ENCODE measurements at regions not wholly inside any gene's neighbourhood (a gene's known extent, or its start where the extent isn't known, plus 50 kb on each side); places are given as distances from the start of the nearest gene placed in this dataset.

DNA sequence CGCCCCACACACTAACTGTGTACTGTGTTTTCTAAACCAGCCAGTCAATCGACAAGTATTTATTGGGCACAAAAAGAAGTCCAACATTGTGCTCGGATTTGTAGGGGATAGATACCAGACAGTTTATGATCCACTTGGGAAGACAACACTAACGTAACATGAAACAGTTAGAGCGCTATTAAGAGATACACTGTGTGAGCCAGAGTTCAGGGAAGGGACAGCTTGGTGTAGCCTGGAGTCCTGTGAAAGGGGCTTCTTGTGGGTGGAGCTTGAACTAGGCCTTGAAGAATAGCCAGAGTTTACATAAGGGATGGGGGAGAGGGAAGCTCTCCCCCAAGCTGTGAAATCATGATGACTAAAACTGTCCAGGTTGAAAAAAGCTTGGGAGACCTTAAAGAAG is 176.4 kb upstream of the TCF4 start:
- no peak for DNase-seq (ENCODE audit: low read depth, low spot score)
- H3K36me3 ChIP-seq (ENCODE audit: control insufficient read depth, insufficient read depth, low read length), result no peaks in the 10 kb centered on the region
- intact Hi-C loops (cut with micrococcal nuclease; ENCODE audit: unreplicated experiment) (no loop called here), in situ Hi-C loops (cut with HindIII; ENCODE audit: low pct_unique_long_range_greater_than_20kb, low sequenced_read_pairs) (no loop called here)
- ATAC-seq, result no peak
- H3K27me3 ChIP-seq (ENCODE audit: control insufficient read depth, insufficient read depth, low read length), result no peaks in the 10 kb centered on the region
- no peak overlapping the region for H3K27ac ChIP-seq (ENCODE audit: low read length)
- no peaks in the 10 kb centered on the region for H3K9me3 ChIP-seq (ENCODE audit: control insufficient read depth, insufficient read depth, low read depth, low read length)
- POLR2A ChIA-PET, result no interaction called here
- BruUV-seq (replicated peaks), result no TSS peak
- CTCF ChIA-PET, result no interaction called here
- no peaks in the 10 kb centered on the region for H3K4me1 ChIP-seq (ENCODE audit: control insufficient read depth, insufficient read depth, low read length)
- H3K4me3 ChIP-seq (ENCODE audit: low read depth in 2 of 2, low read length in 2 of 2), result no peak overlapping the region
- TF ChIP-seq CTCF (IDR thresholded peaks at IDR 0.05) (no peak), TCF7L2 (IDR thresholded peaks at IDR 0.05; ENCODE audit: low read depth, low read length) (no peak), SIN3A (IDR thresholded peaks at IDR 0.05; ENCODE audit: borderline replicate concordance, insufficient read depth, low read depth, low read length) (no peak), POLR2AphosphoS5 (IDR thresholded peaks at IDR 0.05; ENCODE audit: low read depth, low read length) (no peak)
- TF ChIP-seq, protein P1, sequence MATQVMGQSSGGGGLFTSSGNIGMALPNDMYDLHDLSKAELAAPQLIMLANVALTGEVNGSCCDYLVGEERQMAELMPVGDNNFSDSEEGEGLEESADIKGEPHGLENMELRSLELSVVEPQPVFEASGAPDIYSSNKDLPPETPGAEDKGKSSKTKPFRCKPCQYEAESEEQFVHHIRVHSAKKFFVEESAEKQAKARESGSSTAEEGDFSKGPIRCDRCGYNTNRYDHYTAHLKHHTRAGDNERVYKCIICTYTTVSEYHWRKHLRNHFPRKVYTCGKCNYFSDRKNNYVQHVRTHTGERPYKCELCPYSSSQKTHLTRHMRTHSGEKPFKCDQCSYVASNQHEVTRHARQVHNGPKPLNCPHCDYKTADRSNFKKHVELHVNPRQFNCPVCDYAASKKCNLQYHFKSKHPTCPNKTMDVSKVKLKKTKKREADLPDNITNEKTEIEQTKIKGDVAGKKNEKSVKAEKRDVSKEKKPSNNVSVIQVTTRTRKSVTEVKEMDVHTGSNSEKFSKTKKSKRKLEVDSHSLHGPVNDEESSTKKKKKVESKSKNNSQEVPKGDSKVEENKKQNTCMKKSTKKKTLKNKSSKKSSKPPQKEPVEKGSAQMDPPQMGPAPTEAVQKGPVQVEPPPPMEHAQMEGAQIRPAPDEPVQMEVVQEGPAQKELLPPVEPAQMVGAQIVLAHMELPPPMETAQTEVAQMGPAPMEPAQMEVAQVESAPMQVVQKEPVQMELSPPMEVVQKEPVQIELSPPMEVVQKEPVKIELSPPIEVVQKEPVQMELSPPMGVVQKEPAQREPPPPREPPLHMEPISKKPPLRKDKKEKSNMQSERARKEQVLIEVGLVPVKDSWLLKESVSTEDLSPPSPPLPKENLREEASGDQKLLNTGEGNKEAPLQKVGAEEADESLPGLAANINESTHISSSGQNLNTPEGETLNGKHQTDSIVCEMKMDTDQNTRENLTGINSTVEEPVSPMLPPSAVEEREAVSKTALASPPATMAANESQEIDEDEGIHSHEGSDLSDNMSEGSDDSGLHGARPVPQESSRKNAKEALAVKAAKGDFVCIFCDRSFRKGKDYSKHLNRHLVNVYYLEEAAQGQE (IDR thresholded peaks at IDR 0.05; ENCODE audit: insufficient read depth in 1 of 2, low read depth in 2 of 2, low read length in 1 of 2), result no peak

- POLR2A ChIA-PET, result no interaction called here
- CTCF ChIA-PET, result no interaction called here
- H3K27me3 ChIP-seq (ENCODE audit: control insufficient read depth, insufficient read depth, low read length), result no peaks in the 10 kb centered on the region
- DNase-seq (ENCODE audit: low read depth, low spot score), result no peak
- in situ Hi-C loops (cut with HindIII; ENCODE audit: low pct_unique_long_range_greater_than_20kb, low sequenced_read_pairs) (no loop called here), intact Hi-C loops (cut with micrococcal nuclease; ENCODE audit: unreplicated experiment) (no loop called here)
- no TSS peak for BruUV-seq (replicated peaks)
- no peak overlapping the region for H3K27ac ChIP-seq (ENCODE audit: low read length)
- no peak overlapping the region for H3K4me3 ChIP-seq (ENCODE audit: low read depth in 2 of 2, low read length in 2 of 2)
- H3K4me1 ChIP-seq (ENCODE audit: control insufficient read depth, insufficient read depth, low read length), result no peaks in the 10 kb centered on the region
- H3K9me3 ChIP-seq (ENCODE audit: control insufficient read depth, insufficient read depth, low read depth, low read length), result no peaks in the 10 kb centered on the region
- no peaks in the 10 kb centered on the region for H3K36me3 ChIP-seq (ENCODE audit: control insufficient read depth, insufficient read depth, low read length)
- ATAC-seq, result no peak
- no peak for TF ChIP-seq POLR2AphosphoS5 (IDR thresholded peaks at IDR 0.05; ENCODE audit: low read depth, low read length)
- no peak for TF ChIP-seq CTCF (IDR thresholded peaks at IDR 0.05)
- TF ChIP-seq SIN3A (IDR thresholded peaks at IDR 0.05; ENCODE audit: borderline replicate concordance, insufficient read depth, low read depth, low read length), result no peak
- no peak for TF ChIP-seq TCF7L2 (IDR thresholded peaks at IDR 0.05; ENCODE audit: low read depth, low read length)
- TF ChIP-seq, protein P1 (IDR thresholded peaks at IDR 0.05; ENCODE audit: insufficient read depth in 1 of 2, low read depth in 2 of 2, low read length in 1 of 2), result no peak
Measured at GRCh38 chr18:55763805-55764204, 175.8 kb upstream of the TCF4 start.

Data from Panc1 (cell line).